ENCODE measurements at regions not wholly inside any gene's neighbourhood (a gene's known extent, or its start where the extent isn't known, plus 50 kb on each side); places are given as distances from the start of the nearest gene placed in this dataset.

DNA sequence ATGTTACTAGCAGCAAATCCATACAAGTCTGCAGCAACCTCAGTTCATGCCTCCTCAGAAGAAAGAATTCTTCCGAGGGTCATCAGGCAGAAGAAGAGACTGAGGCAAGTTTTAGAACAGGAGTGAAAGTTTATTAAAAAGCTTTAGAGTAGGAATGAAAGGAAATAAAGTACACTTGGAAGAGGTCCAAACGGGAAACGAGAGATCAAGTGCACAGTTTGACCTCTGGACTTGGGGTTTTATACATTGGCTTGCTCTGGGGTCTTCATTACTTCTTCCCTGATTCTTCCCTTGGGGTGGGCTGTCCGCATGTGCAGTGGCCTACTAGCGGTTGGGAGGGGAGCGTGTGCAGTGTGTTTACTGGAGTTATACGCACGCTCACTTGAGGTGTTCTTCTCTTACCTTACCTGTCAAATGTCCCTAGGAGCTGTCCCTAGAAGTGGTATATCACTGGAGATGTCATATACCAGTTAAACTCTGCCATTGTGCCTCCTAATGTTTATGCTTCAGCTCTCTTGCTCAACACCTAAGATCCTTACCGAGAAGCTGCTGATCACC lies 372.8 kb upstream of the KITLG start:
- TF ChIP-seq, protein P1, sequence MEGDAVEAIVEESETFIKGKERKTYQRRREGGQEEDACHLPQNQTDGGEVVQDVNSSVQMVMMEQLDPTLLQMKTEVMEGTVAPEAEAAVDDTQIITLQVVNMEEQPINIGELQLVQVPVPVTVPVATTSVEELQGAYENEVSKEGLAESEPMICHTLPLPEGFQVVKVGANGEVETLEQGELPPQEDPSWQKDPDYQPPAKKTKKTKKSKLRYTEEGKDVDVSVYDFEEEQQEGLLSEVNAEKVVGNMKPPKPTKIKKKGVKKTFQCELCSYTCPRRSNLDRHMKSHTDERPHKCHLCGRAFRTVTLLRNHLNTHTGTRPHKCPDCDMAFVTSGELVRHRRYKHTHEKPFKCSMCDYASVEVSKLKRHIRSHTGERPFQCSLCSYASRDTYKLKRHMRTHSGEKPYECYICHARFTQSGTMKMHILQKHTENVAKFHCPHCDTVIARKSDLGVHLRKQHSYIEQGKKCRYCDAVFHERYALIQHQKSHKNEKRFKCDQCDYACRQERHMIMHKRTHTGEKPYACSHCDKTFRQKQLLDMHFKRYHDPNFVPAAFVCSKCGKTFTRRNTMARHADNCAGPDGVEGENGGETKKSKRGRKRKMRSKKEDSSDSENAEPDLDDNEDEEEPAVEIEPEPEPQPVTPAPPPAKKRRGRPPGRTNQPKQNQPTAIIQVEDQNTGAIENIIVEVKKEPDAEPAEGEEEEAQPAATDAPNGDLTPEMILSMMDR (IDR thresholded peaks at IDR 0.05): no peak
- TF ChIP-seq POLR2A (IDR thresholded peaks at IDR 0.05): no peak

All from heart left ventricle (tissue), 13 donors.